Activated CD8-positive, alpha-beta T cell treated with anti-CD3 and anti-CD28 coated beads for 36 hours (primary cell): ENCODE measurements at regions not wholly inside any gene's neighbourhood (a gene's known extent, or its start where the extent isn't known, plus 50 kb on each side); places are given as distances from the start of the nearest gene placed in this dataset.

Experiments used
- ATAC-seq: fragments of 200-7000 bp; cut with Tn5 transposase; one replicate; pipeline ENCODE4 v1.10.0; 2021; ENCODE audit warnings: mild to moderate bottlenecking, moderate library complexity
- CTCF ChIA-PET: fragments of 350-600 bp; sonication (Branson Sonifier 250); formaldehyde crosslinking; loops from one replicate; lab custom pipeline; 2021; ENCODE audit warnings: antibody characterized with exemption; lab: Charles Lee
- POLR2A ChIA-PET: fragments of 350-600 bp; sonication (Branson Sonifier 250); formaldehyde crosslinking; loops from one replicate; lab custom pipeline; 2021; ENCODE audit warnings: antibody characterized with exemption; lab: Charles Lee
- DNase-seq: peaks from one replicate; pipeline ENCODE4 v3.0.0-alpha.2; 2020
- H3K27ac Mint-ChIP-seq: one replicate; pipeline ENCODE4 v1.8.0; 2021; ENCODE audit warnings: mild to moderate bottlenecking, mixed read lengths
- H3K27me3 Mint-ChIP-seq: one replicate; pipeline ENCODE4 v1.8.0; 2021; ENCODE audit warnings: mixed read lengths
- H3K36me3 Mint-ChIP-seq: one replicate; pipeline ENCODE4 v1.8.0; 2021; ENCODE audit warnings: low read depth, mixed read lengths
- H3K4me1 Mint-ChIP-seq: one replicate; pipeline ENCODE4 v1.8.0; 2021; ENCODE audit warnings: low read depth, mixed read lengths
- H3K4me3 Mint-ChIP-seq: one replicate; pipeline ENCODE4 v1.8.0; 2021; ENCODE audit warnings: mild to moderate bottlenecking, moderate library complexity, mixed read lengths
- H3K9me3 Mint-ChIP-seq: one replicate; pipeline ENCODE4 v1.8.0; 2021; ENCODE audit warnings: mixed read lengths
- CTCF ChIP-seq: fragments of 200-600 bp; IDR thresholded peaks from one replicate; pipeline ENCODE4 v1.8.0; 2022; ENCODE audit warnings: antibody characterized with exemption, mild to moderate bottlenecking
- intact Hi-C: fragments of 100-400 bp; cut with micrococcal nuclease; formaldehyde crosslinking; loops from one replicate; pipeline ENCODE4 v1.10.0; 2022

GRCh38 chr3:43959498-43960447 lies 269.0 kb downstream of the ABHD5 start:
- Mint-ChIP-seq H3K27me3 (peaks cover 10% of the 10 kb centered on the region), H3K9me3 (no peaks in the 10 kb centered on the region), H3K27ac (no peak overlapping the region), H3K4me1 (peaks cover 2% of the 10 kb centered on the region), H3K4me3 (no peak overlapping the region), H3K36me3 (no peaks in the 10 kb centered on the region)
- DNase-seq (no peak), ATAC-seq (no peak)
- intact Hi-C loops, result no loop called here
- CTCF ChIA-PET, result no interaction called here
- no peak for TF ChIP-seq CTCF
- POLR2A ChIA-PET, result interaction anchor here (1.1 kb wide), 1 partner anchor 9 kb away, joined by 3 read pairs; no protein-coding TSS in a partner anchor

GRCh38 chr3:43960448-43960840 lies 269.7 kb downstream of the ABHD5 start:
- no peak for TF ChIP-seq CTCF
- H3K4me3 Mint-ChIP-seq, result no peak overlapping the region
- no peak for ATAC-seq
- peaks cover 10% of the 10 kb centered on the region for H3K27me3 Mint-ChIP-seq
- H3K36me3 Mint-ChIP-seq, result no peaks in the 10 kb centered on the region
- ChIA-PET CTCF (no interaction called here), POLR2A (interaction anchor here (1.1 kb wide), 1 partner anchor 9 kb away, joined by 3 read pairs; no protein-coding TSS in a partner anchor)
- no peak for DNase-seq
- intact Hi-C loops, result no loop called here
- H3K4me1 Mint-ChIP-seq, result peaks cover 2% of the 10 kb centered on the region
- no peaks in the 10 kb centered on the region for H3K9me3 Mint-ChIP-seq
- H3K27ac Mint-ChIP-seq, result no peak overlapping the region

GRCh38 chr3:43962043-43962442 lies 271.3 kb downstream of the ABHD5 start:
- ChIA-PET POLR2A (no interaction called here), CTCF (no interaction called here)
- DNase-seq (no peak), ATAC-seq (no peak)
- H3K4me3 Mint-ChIP-seq, result no peak overlapping the region
- no peaks in the 10 kb centered on the region for H3K36me3 Mint-ChIP-seq
- H3K27me3 Mint-ChIP-seq, result peaks cover 15% of the 10 kb centered on the region
- H3K4me1 Mint-ChIP-seq, result peaks cover 2% of the 10 kb centered on the region
- no peak overlapping the region for H3K27ac Mint-ChIP-seq
- no peaks in the 10 kb centered on the region for H3K9me3 Mint-ChIP-seq
- no peak for TF ChIP-seq CTCF
- intact Hi-C loops, result no loop called here

GRCh38 chr3:43963208-43963607 lies 272.5 kb downstream of the ABHD5 start:
- CTCF ChIA-PET, result no interaction called here
- H3K27ac Mint-ChIP-seq, result no peak overlapping the region
- no peaks in the 10 kb centered on the region for H3K4me1 Mint-ChIP-seq
- H3K27me3 Mint-ChIP-seq, result peaks cover 20% of the 10 kb centered on the region
- DNase-seq, result no peak
- no peaks in the 10 kb centered on the region for H3K9me3 Mint-ChIP-seq
- ATAC-seq, result no peak
- TF ChIP-seq CTCF, result no peak
- no peaks in the 10 kb centered on the region for H3K36me3 Mint-ChIP-seq
- no peak overlapping the region for H3K4me3 Mint-ChIP-seq
- intact Hi-C loops, result no loop called here
- POLR2A ChIA-PET, result no interaction called here

GRCh38 chr3:43964640-43965039 lies 273.9 kb downstream of the ABHD5 start:
- Mint-ChIP-seq H3K9me3 (no peaks in the 10 kb centered on the region), H3K4me1 (no peaks in the 10 kb centered on the region), H3K4me3 (no peak overlapping the region), H3K27me3 (peaks cover 20% of the 10 kb centered on the region), H3K36me3 (no peaks in the 10 kb centered on the region), H3K27ac (no peak overlapping the region)
- POLR2A ChIA-PET, result no interaction called here
- ATAC-seq (no peak), DNase-seq (no peak)
- intact Hi-C loops, result no loop called here
- TF ChIP-seq CTCF, result no peak
- CTCF ChIA-PET, result interaction anchor here (0.7 kb wide), 1 partner anchor 89 kb away, joined by 3 read pairs; no protein-coding TSS in a partner anchor
